NOMO-1 treated with DMSO at 0.1 percent for 48 hours (cell line): ENCODE measurements at regions not wholly inside any gene's neighbourhood (a gene's known extent, or its start where the extent isn't known, plus 50 kb on each side); places are given as distances from the start of the nearest gene placed in this dataset.

Source experiments
- DNase-seq: peaks from one replicate; lab custom pipeline; 2025; ENCODE audit not compliant: unreplicated experiment; lab: John Stamatoyannopoulos, UW

DNA sequence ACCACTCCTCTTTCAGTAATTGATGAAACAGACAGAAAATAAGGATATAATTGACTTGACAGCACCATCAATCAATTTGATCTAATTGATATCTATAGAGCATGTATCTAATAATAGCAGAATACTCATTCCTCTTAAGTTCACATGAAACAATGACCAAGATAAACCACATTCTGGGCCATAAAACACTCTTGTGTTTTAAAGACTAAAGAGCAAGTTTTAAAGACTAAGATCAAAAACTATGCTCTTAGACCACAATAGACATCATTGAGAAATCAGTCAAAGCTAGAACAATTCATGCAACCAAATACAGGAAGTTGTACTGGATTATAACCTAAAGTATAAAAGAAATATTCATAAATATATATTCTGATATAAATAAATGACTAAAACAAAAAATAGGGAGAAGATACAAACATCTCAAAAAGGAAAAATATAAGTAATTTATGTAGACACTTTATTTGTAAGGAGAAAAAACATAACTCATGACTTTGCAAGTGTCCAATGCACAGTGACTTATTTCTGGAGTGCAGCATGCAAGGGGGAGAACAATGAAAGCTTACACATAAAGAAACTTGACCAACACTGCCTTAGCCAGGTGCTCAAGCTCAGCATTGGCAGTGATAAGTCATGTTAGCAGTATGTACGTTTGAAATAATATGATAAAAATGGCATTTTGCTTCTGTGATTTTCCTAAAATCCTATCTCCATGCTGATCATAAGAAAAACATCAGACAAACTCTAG is 312.7 kb upstream of the IGFBP3 start:
- no peak for DNase-seq

- no peak for DNase-seq
Measured at GRCh38 chr7:46230990-46231305, 309.9 kb upstream of the IGFBP3 start.

GRCh38 chr7:46230298-46230989 is 309.4 kb upstream of the IGFBP3 start:
- no peak for DNase-seq

- no peak for DNase-seq
Measured at GRCh38 chr7:46229409-46229808, 308.3 kb upstream of the IGFBP3 start.

- DNase-seq, result no peak
Measured at GRCh38 chr7:46226860-46227259, 305.8 kb upstream of the IGFBP3 start.

GRCh38 chr7:46224363-46224762 is 303.3 kb upstream of the IGFBP3 start:
- DNase-seq, result no peak

- DNase-seq, result no peak
Measured at GRCh38 chr7:46220066-46220630, 299.1 kb upstream of the IGFBP3 start.

- DNase-seq, result no peak
Measured at GRCh38 chr7:46218461-46219200, 297.6 kb upstream of the IGFBP3 start.

- DNase-seq, result no peak
Measured at GRCh38 chr7:46215987-46216567, 295.0 kb upstream of the IGFBP3 start.

DNA sequence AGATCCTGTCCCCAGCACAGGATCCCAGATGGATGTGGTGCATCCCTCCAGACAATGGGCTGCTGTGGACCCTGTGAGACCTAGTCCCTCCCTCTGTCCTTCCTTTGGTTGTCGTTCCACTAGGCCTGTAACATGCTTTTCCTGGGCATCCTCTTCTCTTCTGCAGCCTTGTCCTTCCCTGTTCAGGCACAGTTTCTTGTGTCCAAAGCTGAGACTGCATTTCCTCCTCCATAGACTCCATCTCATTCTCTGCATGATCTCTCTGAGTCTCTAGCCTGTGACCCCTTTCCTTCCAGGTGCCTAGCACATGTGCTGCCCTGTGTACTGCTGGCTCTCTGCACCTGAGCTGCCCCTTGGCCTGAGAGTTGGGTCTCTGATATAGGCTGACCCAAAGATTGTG is 293.5 kb upstream of the IGFBP3 start:
- no peak for DNase-seq

- no peak for DNase-seq
Measured at GRCh38 chr7:46213154-46213537, 292.1 kb upstream of the IGFBP3 start.

DNA sequence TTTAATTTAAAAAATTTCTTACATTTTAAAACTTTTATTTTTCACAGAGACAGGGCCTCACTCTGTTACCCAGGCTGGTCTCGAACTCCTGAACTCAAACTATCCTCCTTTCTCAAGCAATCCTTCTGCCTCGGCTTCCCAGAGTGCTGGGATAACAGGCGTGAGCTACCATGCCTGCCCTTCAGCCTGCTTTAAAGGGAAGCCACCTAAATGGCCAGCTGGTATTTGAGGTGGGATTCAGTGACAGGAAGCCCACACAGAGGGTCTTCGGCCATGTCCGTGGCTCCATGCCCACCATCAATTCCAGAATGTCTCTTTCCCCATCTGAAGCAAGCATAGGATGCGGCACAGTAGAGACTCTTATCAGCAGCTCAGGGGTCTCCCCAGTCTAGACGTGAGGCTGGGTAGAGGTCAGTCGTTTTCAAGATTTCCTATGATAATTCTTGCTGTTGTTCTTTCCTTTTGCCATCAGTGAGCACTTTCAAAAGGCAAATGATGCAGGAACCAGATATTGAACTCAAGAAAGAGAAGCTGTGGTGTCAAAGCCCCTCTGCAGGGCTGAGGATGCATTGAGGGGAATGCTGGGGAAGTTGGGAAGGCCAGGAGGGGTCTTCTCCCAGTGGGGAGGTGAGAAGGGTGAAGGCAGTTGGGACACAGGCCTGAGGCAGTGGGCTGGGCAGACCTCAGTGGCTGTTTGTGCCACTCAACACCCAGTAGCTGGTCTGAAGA is 291.5 kb upstream of the IGFBP3 start:
- no peak for DNase-seq

DNA sequence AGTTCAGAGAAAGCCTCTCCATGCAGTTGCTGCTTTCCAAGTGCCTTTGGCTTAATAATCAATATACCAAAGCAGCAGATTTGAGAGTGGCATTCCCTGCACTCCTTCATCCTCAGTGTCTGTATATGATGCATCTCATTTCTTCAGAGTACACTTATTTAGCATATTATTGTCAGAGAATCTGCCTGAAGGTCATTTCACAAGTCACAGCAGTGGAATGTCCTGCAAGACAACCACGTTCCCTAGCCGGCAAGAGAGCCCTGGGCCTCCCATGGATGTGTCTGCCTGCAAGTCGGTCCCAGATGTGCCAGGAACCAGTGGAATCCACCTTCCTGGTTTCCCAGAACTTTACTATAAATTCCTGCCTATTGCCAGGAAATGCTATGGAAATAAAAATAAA is 289.4 kb upstream of the IGFBP3 start:
- DNase-seq, result no peak

DNA sequence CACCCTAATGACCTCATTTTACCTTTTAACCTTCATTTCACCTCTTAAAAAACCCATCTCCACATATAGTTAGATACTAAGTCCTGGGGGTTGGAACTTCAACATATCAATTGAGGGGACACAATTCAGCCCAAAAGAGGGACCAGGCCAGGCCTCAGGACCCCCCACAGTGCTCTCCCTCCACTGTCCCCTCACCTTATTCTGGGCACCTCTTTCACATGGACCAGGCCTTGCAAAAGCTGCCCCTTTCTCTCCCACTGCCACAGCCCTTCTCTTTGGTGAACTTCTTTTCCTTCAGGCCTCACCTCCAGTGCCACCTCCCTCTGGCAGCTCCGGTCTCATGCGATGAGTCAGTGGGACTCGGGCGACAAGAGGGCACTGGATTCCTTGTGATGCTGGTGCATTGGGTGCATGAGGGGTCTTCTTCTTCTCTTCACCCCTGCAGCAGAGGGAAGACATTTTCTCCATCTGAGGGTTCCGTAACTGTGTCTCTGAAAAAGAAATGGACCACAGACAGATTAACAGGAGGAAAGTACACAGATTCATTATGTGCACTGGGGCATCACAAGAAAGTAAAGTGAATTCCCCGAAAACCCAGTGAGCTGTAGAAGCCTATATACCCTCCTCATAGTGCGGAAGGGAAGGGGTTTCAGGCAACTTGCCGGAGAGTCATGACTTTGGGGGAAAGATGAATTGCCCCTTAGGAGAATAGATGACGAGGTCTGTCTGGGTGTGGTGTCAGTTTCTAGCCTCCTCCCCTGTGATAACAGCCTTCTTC is 288.7 kb upstream of the IGFBP3 start:
- no peak for DNase-seq

GRCh38 chr7:46208635-46209525 is 287.8 kb upstream of the IGFBP3 start:
- no peak for DNase-seq

GRCh38 chr7:46207931-46208634 is 287.0 kb upstream of the IGFBP3 start:
- no peak for DNase-seq

DNA sequence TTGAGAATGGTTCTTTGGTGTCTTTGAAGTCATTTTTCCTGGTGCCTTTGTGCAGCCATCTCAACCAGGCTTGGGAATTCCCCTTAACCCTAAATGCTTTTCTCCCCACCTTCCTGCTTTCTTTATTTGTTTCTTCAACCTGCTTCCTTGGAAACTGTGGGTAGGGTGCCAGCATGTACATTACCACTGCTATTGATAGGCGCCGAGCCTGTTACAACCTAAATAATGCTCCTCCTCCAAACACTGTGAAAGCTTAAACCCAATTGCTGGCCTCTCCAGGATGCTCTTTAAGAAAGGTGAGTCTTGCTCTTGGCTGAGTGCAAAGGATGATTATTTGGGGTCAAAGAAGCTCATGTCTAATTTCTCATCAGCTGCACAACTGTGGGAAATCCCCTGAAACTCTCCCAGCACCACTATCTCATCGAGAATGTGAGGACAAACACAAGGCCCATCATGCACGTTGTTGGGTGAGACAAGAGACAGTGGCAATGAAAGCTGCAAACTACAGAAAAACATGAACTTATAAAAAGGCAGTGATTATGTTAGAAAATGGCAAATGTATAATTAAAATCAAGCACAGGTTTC is 285.5 kb upstream of the IGFBP3 start:
- no peak for DNase-seq

GRCh38 chr7:46205478-46205877 is 284.4 kb upstream of the IGFBP3 start:
- DNase-seq, result no peak
